Left forelimb (tissue), 1 donor: ENCODE measurements at regions not wholly inside any gene's neighbourhood (a gene's known extent, or its start where the extent isn't known, plus 50 kb on each side); places are given as distances from the start of the nearest gene placed in this dataset.

Experiments
- DNase-seq: peaks from one replicate; pipeline ENCODE4 v3.0.0-alpha.2; 2018; ENCODE audit warnings: low spot score

DNA sequence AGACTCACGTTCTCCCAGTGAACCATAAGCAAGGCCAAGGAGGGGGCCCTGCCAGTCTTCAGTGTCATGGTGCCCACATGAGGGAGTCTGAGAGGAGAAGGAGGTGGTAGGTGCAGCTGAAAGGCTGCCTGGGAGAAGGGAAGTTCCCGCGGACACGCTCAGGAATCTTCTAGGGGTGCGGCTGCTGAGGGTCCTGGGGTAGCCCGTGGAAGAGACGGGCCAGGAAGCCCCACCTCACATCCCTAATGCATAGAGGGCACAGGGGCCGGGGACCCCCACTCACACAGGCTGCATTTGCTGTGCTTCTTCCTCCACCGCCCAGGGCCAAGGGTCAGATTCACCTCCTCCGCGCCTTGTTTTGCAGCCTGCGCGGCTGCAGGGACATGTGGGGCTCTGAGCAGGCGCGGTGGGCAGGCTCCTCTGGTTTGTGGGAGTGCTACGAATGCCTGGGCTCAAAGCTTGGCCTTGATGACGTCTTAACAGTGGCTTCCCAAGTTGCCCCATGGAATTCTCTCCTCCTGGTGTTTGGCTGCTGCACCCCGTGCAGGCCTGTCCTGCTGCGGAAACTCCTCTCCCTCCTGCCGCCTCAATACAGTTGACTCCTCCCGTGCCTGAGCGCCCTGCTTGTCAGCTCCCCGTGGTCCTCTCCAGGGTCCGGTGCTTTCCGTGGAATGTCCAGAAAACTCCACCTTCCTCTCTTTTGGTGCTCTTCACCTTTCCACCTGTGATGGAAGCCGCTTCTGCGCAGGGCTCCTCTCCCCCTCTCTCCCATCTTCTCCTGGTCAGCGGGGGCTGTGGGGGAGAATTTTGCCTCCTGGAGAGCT is 95.7 kb downstream of the VAPA start:
- no peak for DNase-seq

DNA sequence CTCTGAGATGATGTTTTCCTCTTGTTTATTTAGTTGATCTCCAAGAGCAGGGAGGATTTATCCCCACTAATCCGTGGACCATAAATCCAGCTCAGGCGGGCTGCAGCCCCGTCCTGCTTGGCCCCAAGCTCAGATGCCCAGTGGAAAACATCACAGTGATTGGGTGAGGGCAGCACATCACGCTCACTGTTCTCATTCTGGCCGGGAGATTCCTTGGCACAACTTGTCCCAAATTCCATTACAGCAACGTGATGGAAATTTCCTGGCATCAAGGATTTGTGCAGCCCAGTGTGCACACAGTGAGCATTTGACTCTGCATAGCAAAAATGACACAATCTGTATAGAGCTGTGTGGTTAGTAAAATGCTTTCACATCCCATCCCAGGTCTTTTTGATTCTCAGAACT is 96.8 kb downstream of the VAPA start:
- no peak for DNase-seq

DNA sequence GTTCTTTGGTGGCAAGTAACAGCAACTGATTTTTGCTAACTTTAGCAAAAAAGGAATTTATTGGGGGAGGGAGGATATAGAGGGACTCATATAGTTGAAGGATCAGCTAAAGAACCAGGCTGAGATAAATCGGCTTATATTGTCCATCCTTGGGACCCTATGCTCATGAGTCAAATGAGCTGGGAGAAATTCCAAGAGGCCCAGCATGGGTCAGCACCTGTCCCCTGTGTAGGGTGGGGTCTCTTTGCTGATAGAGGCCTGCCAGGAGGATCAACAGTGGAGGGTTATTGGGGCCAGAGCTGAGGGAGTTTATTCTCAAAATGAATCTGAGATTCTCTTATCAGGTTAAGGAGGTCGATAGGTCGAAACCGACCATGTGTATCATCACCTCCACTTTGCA is 97.2 kb downstream of the VAPA start:
- no peak for DNase-seq

DNA sequence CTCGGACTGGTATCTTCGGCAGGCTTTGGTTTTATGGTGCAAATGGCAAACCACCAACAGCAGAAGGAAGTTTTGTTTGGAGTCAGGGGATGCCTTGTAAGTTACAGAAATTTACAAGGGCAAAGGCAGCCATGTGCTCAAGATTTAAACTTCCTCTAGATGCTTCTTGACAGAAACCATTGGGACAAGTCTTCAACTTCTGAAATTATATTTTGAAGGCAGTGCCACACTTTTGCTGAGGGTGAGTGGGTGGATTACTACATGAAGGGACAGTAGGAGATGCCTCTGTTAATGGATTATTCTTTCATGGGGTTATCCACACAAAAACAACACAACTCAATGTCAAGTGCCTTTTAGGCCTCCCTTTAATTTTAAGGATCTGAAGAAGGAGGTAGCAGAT is 97.9 kb downstream of the VAPA start:
- no peak for DNase-seq

DNA sequence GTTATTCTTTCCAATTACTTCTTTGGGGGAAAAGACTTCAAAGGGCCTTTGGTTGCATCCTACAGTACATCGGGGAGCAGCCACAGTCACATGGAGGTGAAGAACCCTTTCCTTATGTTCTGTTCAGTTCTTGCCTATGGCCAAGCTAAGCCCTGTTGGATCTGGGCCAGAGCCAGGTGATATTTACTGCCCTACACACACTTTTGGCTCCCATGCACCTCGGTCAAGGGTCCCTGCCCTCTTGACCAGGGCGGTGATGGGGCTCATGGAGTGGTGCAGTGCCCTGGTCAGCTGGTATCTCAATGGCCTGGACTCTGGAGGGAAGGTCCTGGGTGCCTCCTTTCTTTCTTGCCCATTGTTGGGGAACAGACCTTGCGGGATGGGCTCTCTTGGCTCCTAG is 98.7 kb downstream of the VAPA start:
- DNase-seq = no peak

DNA sequence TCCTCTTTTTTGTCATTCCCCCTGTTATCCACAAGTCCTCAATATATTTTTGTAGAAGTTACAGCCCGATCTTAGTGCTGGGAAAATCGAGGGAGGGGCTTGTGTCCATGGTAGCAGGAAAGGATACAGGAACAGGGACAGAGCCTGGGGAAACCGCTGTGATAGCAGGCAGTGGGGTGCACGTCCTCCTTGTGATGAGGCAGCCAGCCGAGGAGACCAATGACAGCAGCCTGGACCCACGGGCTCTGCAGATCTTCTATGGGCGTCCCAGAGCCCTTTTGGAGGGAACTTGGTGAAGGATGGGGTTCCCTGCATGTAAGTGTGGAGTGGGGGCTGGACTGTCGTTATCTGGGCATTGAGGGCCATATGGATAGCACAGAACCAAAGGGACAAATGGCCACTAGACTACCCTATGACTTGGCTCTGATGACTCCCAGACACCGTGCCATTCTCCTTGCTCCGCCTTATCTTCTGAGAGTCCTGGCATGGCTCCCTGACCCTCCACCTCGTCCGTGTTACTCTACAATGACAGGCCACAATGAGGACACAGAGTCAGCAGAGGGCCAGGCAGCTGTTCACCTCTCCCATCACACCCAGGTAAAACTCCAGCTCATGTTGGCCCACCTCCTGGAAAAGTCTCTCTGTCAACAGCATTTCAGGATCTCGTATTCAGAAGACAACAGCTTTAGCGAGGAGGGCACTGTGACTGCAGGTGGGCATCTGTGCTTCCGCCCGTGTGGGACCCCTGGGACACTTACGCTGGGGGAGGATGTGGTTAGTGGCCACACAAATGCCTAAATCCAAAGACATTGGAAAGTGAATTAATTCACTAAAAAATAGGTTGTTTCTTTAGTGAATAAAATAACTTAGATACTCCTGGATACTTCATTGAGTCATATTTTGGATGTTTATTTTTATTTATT is 100.1 kb downstream of the VAPA start:
- no peak for DNase-seq

DNA sequence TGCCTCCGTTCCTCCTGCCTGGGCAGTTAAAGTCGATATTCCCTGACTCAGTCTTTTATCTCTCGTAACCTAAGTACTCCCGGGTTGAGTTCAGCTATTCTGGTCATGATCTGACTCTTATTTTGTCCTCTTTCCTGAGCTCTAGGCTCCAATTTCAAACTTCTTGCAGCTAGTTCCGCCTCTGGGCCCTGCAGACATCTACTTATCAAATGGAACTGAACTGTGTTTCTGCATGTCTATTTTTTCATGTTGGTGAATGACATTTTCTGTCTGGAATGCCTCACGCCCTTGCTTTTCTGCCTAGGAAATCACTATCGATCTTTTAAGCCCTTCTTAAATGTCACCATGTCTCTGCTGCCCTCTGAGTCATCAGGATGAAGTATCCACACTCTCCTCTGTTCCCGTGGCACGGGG is 101.5 kb downstream of the VAPA start:
- DNase-seq = no peak

DNA sequence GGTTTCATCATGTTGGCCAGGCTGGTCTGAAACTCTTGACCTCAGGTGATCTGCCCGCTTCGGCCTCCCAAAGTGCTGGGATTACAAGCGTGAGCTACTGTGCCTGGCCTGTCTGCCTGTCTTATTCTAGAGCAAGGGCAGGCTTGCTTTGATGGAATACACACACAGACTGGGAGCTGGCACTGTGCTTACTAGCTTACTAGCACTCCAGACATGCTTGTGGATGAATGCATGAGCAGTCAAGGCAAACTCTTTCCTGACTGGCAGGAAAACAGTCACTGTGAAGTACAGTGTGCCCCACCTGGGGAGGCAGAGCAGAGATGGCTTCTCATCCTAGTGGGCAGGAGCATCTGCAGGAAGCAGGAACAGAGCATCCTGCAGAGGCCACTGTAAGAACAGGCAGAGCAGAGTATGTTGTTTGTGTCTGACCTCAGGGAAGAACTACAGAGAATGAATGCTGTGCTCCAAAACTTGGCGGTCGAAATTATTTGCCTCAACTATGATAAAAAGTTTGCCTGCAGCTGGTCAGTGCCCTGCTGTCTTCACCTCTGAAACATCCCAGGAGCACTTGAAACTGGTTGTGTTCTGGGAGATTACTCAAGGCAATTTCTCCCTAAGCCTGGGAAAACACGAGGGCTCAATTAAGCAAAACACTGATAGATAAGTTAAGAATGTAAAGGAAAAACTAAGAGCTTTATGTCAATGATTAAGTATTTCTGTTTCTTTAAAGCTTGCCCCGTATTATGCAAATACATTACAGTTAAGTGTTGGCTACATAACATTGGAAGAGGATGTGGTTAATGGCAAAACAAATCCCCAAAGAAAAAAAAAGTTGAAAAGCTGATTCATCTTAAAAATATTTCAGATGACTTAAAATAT is 102.4 kb downstream of the VAPA start:
- no peak for DNase-seq

DNA sequence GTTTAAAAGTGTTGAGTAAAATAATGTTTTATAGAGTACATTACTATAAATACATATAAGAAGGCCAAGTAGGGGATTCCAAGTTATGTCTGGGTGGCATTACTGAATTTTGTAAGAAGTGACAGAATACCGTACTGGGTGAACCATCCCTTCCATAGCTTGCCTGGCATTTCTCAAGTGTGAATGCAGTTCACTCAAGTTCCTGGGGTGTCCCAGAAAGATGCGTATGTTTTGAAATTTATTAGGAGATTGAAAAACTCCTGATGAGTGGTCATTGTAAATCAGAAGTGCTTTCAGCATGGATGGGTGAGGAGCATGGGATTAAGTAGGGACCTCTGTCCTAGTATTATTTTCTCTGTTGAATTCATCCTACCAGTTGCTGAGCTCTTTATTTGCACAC is 103.2 kb downstream of the VAPA start:
- no peak for DNase-seq

DNA sequence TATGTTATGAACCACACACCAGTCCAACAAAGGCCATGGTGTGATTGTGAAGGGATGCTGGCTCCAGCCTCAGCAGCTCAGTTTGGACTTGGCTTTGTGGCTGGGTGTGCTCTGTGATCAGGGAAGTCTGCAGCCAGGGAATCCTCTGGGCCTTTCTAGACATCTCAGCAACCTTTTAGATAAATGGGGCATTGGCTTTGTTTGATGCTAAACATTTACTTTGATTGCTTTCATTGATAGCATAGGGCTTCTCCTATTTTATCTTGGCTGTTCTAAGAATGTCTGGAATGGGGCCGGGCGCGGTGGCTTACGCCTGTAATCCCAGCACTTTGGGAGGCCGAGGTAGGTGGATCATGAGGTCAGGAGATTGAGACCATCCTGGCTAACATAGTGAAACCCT is 104.5 kb downstream of the VAPA start:
- no peak for DNase-seq

DNA sequence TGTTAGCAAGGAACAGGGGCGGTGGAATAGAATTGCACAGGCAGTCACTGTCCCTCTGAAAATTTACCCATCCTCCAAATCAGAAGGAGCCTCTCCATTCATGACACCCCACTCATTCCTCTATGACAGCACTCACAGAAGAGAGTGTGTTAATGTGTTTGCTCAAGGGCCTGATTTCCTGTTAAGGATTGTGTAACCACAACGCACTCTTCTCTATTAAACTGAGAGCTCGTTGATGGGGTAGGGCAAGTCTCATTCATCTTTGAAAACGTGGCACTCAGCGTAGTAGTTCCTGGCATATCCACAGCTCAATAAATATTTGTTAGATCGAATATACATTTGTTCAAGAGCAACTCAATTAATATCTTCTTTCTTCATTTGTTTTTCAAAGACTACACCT is 106.4 kb downstream of the VAPA start:
- DNase-seq = no peak

DNA sequence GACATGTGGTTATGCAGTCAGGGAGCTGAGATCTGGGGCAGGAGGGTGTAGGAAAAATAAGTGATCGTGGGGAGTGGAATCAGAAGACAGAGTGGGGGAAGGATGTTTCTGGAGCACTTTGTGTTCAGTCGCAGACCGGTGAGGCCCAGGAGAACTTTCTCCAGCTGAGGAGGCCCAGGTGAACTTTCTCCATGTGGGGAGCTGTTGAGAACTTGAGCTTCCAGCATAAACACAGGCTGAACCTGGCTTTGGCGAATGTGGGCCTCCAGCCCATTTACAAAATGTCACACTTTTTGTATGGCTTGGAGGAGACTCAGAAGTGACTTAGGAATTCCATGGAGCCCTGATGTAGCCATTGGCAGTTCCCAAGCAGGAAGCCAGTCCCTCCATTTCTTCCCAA is 108.5 kb downstream of the VAPA start:
- no peak for DNase-seq

DNA sequence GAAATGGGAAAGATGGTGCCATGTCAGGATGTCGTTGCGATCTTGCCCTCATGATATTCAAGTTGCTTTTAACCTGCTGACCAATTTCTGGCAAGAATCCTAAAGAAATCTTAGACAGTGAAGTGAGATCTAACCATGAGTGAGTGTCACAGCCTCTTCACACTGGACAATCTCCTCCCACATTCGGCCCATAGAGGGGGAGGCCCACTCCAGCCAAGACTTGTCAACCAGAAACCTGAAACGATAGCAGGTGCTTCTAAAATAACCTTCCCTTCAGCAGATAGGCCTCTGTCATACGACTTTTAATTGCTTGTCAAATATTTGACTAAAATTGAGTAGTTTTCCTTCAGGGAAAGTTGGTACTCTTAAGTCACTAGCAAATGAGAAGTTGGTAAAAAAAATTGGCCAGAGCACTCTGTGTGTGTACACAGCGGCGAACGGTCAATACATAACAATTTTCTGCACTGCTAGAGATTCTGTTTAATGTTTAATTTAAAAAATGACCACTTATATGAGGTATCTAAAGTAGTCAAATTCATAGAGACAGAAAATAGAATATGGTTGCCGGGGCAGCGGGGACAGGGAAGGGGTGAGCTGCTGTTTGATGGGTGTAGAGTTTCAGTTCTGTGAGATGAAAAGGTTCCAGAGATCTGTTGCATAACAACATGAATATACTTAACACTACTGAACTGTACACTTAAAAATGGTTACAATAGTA is 110.2 kb downstream of the VAPA start:
- DNase-seq = no peak

DNA sequence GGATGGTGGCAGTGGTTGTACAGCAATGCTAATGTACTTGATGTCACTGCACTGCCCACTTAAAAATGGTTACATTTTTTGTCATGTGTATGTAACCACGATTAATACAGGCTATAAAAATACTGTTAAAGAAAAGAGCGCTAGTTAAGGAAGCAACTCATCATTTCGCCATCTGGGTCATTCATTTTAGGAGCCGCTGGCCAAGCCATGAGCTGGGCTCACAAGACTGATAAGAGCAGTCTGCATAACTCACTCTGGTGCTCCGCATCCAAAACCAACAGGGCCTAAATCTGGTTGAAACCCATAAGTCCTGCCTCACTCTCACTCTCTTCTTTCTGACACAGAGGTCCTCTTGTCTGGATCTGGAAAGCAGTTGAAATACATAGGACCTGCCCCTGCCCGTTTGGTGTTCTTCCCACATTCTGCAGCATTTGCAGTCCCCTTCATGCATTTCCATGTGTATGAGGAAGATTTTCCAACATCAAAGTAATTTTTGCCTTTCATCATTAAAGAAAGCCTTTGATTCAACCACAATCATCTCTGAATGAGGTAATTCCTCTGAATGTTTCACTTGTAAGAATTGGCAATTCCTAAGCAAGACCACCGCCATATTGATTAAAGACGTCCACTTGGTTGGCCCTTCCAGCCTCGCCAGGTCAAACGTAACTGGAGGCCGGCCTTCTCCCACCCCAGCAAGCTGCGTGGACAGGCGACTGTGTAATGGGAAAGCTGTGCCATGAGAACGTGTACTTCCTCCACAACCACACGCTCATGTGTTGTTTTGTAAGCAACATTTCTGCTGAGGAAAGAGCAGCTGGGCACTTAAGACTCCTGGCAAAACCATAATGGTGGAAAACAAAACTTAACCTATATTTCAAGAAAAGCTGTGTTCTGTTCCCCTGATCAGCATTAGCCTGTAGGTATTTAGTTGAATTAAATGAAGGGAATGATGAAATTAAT is 112.2 kb downstream of the VAPA start:
- no peak for DNase-seq

DNA sequence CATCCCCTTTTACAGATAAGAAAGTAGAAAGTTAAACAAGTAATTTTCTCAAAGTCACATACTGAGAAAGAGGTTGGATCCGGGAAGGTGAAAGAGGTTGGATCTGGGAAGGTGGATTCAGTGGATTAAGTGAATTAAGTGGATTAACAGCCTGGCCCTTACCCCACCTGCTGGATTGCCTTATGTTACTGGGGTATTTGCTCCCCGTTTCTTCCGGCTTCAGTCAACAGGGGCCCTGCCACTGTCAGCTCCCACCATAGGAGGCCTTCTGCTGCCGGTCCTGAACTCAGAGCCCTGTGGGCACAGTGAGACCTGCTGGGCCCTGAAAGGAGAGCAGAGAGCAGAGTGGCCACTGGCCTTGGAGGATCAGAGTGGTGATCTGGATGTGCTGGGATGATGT is 113.2 kb downstream of the VAPA start:
- no peak for DNase-seq

DNA sequence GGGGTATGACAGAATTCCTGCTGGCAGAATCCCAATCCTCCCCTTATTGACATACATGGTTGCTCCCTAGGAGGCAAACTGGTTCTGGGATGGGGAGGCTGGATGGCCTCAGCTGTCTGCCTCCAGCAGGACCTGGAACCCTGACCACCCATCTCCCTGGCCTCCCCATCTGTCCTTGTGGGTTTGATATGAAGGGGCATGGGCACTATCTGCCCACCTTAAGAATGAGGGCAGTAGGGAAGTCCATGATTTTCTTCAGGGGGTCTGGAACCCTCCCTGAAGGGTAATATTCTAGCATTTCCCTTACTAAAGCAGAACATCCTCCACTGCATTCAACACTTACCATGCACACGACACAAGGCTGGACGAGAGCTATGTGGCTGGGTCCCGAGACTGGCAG is 113.6 kb downstream of the VAPA start:
- no peak for DNase-seq

DNA sequence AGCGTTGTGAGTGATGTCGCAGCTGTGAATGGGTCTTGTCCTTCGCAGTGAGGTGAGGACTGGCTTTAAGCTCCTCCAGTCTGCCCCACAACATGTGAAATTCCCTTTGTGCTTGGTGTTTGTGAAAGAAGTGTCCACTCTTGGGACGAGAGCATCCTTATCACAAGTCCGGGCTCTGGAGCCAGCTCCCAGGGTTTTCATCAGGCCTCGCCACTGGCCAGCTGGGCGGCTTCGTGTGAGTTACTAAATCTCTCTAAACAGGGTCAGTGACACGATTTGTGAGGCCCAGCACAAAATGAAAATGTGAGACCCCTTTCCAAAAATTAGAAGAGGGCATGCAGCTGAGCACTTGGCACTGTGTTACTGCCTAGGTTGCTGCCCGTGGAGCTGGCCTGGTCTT is 115.9 kb downstream of the VAPA start:
- DNase-seq = no peak

DNA sequence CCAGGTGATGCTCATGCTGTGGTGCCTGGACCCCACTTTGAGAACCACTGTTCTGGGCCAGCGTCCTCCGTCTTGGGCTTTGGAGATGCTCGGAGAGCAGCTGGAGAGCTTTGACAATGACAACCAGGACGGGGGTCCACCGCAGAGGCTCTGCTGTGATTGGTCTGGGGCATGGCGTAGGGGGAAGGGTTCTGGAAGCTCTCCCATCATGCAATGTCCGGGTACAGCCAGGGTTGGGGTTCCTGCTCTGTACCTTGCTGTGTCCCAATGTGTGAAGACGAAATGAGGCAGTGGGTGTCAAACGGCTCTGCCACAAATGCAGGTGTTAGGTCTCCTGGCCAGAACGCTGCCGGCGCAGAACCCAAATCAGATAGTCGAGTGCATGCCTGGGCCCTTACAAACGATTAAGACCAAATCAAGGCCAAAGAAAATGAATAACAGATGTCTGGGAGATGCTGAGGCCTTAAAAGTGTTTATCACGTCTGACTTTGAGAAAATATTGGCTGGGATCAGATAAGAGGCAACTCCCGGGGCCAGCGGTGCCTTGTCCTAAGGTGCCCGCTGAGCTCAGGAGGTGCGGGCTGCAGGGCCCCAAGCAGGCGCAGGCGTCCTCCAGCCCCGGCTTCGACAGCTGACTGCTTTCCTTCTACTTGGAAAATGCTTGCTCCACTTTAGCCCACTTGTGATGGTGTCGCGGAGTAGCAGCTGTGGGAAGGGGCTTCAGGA is 117.2 kb downstream of the VAPA start:
- no peak for DNase-seq

DNA sequence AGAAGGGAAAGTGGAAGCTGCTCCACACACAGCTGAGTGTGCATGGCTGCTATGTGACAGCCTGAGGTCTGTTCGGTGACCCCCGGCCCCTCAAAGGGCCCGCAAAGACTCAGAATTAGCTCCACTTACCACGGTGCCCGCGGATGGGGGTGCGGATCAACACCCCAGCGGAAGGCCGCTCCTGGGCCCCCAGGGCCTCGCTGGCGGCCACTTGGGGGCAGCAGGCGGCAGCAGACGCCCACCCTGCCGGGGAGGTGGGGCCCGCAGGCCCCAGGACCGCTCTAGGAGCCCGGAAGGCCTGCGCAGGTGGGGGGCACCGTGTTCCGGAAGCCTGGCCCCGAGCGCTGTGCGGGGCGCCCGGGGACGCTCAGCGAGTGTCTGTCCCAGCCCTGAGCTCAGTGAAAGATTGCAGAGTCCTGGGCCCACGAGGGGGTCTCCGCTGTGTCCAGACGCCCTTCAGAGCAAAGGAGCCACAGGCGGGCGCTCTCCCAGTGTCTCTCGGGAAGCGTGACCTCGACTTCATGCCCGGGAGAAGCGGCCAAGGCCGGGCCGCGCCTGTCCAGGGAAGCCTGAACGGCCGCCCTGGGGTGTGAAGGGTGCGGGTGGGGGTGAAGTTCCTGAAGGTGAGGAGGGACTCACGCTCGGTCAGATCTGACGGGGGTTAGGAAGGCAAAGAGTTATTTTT is 118.7 kb downstream of the VAPA start:
- DNase-seq = no peak
